Smooth muscle cell (in vitro differentiated cells): ENCODE measurements at regions not wholly inside any gene's neighbourhood (a gene's known extent, or its start where the extent isn't known, plus 50 kb on each side); places are given as distances from the start of the nearest gene placed in this dataset.

ENCODE experiments used
- DNase-seq: peaks from one replicate; lab custom pipeline; 2025; ENCODE audit not compliant: unreplicated experiment; lab: John Stamatoyannopoulos, UW
- H2AFZ ChIP-seq: fragments of 200-600 bp; sonication (generic); 2 replicates; pipeline ENCODE4 v1.6.0; 2016; ENCODE audit warnings: antibody characterized with exemption, low read depth, mild to moderate bottlenecking
- H3F3A ChIP-seq: fragments of 200-600 bp; sonication (generic); 2 replicates; pipeline ENCODE4 v1.6.0; 2017; ENCODE audit warnings: antibody characterized with exemption, low read depth
- H3K27ac ChIP-seq: fragments of 200-600 bp; sonication (generic); 2 replicates; pipeline ENCODE4 v1.5.1; 2016; ENCODE audit warnings: low read depth, mild to moderate bottlenecking
- H3K27me3 ChIP-seq: fragments of 200-600 bp; sonication (generic); 2 replicates; pipeline ENCODE4 v1.6.1; 2016; ENCODE audit warnings: low read depth, mild to moderate bottlenecking
- H3K36me3 ChIP-seq: fragments of 200-600 bp; sonication (generic); 2 replicates; pipeline ENCODE4 v1.5.1; 2016; ENCODE audit warnings: low read depth
- H3K4me1 ChIP-seq: fragments of 200-600 bp; sonication (generic); 2 replicates; pipeline ENCODE4 v1.5.1; 2016; ENCODE audit warnings: low read depth
- H3K4me2 ChIP-seq: fragments of 200-600 bp; sonication (generic); 2 replicates; pipeline ENCODE4 v1.6.0; 2016; ENCODE audit warnings: mild to moderate bottlenecking
- H3K4me3 ChIP-seq: fragments of 200-600 bp; sonication (generic); 2 replicates; pipeline ENCODE4 v1.5.1; 2016; ENCODE audit warnings: mild to moderate bottlenecking
- H3K79me2 ChIP-seq: fragments of 200-600 bp; sonication (generic); 2 replicates; pipeline ENCODE4 v1.6.0; 2016; ENCODE audit warnings: low read depth, mild to moderate bottlenecking
- H3K9ac ChIP-seq: fragments of 200-600 bp; sonication (generic); 2 replicates; pipeline ENCODE4 v1.6.0; 2016; ENCODE audit warnings: low read depth
- H3K9me3 ChIP-seq: fragments of 200-600 bp; sonication (generic); replicated peaks from 2 replicates; pipeline ENCODE4 v1.5.1; 2016; ENCODE audit warnings: low read depth
- H4K20me1 ChIP-seq: fragments of 200-600 bp; sonication (generic); 2 replicates; pipeline ENCODE4 v1.6.0; 2016; ENCODE audit warnings: low read depth
- CTCF ChIP-seq: fragments of 200-600 bp; sonication (generic); IDR thresholded peaks from 2 replicates; pipeline ENCODE4 v1.5.1; 2017; ENCODE audit warnings: borderline replicate concordance, mild to moderate bottlenecking, antibody characterized with exemption; ENCODE audit not compliant: insufficient read depth, poor library complexity, severe bottlenecking
- WGBS: methylation state at CpG from one replicate; pipeline ENCODE4 v1.1.7; 2016; ENCODE audit warnings: low lambda C conversion rate; 5-methylcytosine and 5-hydroxymethylcytosine counted together

- Histone ChIP-seq H3K79me2 (no peaks in the 10 kb centered on the region), H3K9ac (no peak overlapping the region)
Measured at GRCh38 chr4:20317424-20317985, 65.8 kb downstream of the SLIT2 start.

GRCh38 chr4:20318001-20318908 lies 66.5 kb downstream of the SLIT2 start:
- peaks cover 16% of the 10 kb centered on the region for H3K4me1 ChIP-seq
- TF ChIP-seq CTCF, result no peak
- WGBS, result 62% methylated on average over 8 of the region's 8 CpGs
- no peaks in the 10 kb centered on the region for H3K27me3 ChIP-seq
- H3K4me3 ChIP-seq, result no peak overlapping the region
- H4K20me1 ChIP-seq, result peaks cover 6% of the 10 kb centered on the region
- H3K9ac ChIP-seq, result no peak overlapping the region
- H3K36me3 ChIP-seq, result no peaks in the 10 kb centered on the region
- H3K79me2 ChIP-seq, result no peaks in the 10 kb centered on the region
- no peak overlapping the region for H3K27ac ChIP-seq
- H3K4me2 ChIP-seq, result peak overlapping the region; percentile 37
- DNase-seq, result no peak
- H3K9me3 ChIP-seq, result no peaks in the 10 kb centered on the region
- H3F3A ChIP-seq, result no peaks in the 10 kb centered on the region
- peak overlapping the region; percentile 1 for H2AFZ ChIP-seq

More at GRCh38 chr4:20317424-20317985, 65.8 kb downstream of the SLIT2 start:
- no peaks in the 10 kb centered on the region for H3K9me3 ChIP-seq
- TF ChIP-seq CTCF, result no peak
- no peaks in the 10 kb centered on the region for H3F3A ChIP-seq
- H3K4me2 ChIP-seq, result peak overlapping the region; percentile 37
- DNase-seq, result no peak
- peaks cover 16% of the 10 kb centered on the region for H3K4me1 ChIP-seq
- H2AFZ ChIP-seq, result peak overlapping the region; percentile 1
- peaks cover 6% of the 10 kb centered on the region for H4K20me1 ChIP-seq
- H3K27ac ChIP-seq, result no peak overlapping the region
- no peaks in the 10 kb centered on the region for H3K27me3 ChIP-seq
- H3K4me3 ChIP-seq, result no peak overlapping the region
- no peaks in the 10 kb centered on the region for H3K36me3 ChIP-seq
- WGBS, result 87% methylated on average over 2 of the region's 2 CpGs

- peaks cover 16% of the 10 kb centered on the region for H3K4me1 ChIP-seq
- no peaks in the 10 kb centered on the region for H3K9me3 ChIP-seq
- H3K36me3 ChIP-seq, result no peaks in the 10 kb centered on the region
- H3K4me2 ChIP-seq, result no peak overlapping the region
- DNase-seq, result no peak
- no peak overlapping the region for H3K27ac ChIP-seq
- no peaks in the 10 kb centered on the region for H3K79me2 ChIP-seq
- H3K27me3 ChIP-seq, result no peaks in the 10 kb centered on the region
- WGBS, result 61% methylated on average over 1 of the region's 1 CpG
- H4K20me1 ChIP-seq, result peaks cover 6% of the 10 kb centered on the region
- H3K9ac ChIP-seq, result no peak overlapping the region
- no peak overlapping the region for H3K4me3 ChIP-seq
- H3F3A ChIP-seq, result no peaks in the 10 kb centered on the region
- no peak for TF ChIP-seq CTCF
- H2AFZ ChIP-seq, result no peak overlapping the region
Measured at GRCh38 chr4:20318909-20319277, 67.2 kb downstream of the SLIT2 start.
